ENCODE measurements at regions not wholly inside any gene's neighbourhood (a gene's known extent, or its start where the extent isn't known, plus 50 kb on each side); places are given as distances from the start of the nearest gene placed in this dataset.

DNA sequence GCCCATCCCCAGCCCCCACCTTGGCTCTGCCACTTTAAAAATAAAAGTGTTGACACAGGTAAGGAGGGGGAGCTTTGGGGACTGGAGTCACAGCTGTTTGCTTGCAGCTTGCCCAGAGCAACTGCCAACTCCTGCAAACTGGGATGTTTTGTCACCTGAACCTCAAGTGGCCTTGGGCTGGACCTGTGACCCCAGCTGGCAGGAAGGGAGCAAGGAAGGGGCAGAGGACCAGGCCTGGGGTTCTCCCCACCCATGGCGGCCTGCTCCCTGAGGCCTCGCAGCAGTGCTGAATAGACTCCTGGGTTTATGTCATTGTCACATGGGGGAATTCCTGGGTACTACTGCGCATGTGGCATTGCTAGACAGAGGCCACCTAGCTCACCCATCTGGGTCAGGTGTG lies 246.9 kb upstream of the TLE3 start:
- TF ChIP-seq POLR2AphosphoS5 (IDR thresholded peaks at IDR 0.05; ENCODE audit: low read depth) (no peak), GABPA (IDR thresholded peaks at IDR 0.05; ENCODE audit: low read depth) (no peak)
- TF ChIP-seq, protein P1, sequence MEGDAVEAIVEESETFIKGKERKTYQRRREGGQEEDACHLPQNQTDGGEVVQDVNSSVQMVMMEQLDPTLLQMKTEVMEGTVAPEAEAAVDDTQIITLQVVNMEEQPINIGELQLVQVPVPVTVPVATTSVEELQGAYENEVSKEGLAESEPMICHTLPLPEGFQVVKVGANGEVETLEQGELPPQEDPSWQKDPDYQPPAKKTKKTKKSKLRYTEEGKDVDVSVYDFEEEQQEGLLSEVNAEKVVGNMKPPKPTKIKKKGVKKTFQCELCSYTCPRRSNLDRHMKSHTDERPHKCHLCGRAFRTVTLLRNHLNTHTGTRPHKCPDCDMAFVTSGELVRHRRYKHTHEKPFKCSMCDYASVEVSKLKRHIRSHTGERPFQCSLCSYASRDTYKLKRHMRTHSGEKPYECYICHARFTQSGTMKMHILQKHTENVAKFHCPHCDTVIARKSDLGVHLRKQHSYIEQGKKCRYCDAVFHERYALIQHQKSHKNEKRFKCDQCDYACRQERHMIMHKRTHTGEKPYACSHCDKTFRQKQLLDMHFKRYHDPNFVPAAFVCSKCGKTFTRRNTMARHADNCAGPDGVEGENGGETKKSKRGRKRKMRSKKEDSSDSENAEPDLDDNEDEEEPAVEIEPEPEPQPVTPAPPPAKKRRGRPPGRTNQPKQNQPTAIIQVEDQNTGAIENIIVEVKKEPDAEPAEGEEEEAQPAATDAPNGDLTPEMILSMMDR (IDR thresholded peaks at IDR 0.05; ENCODE audit: insufficient read depth, low read length), result no peak
- TF ChIP-seq, protein P2, sequence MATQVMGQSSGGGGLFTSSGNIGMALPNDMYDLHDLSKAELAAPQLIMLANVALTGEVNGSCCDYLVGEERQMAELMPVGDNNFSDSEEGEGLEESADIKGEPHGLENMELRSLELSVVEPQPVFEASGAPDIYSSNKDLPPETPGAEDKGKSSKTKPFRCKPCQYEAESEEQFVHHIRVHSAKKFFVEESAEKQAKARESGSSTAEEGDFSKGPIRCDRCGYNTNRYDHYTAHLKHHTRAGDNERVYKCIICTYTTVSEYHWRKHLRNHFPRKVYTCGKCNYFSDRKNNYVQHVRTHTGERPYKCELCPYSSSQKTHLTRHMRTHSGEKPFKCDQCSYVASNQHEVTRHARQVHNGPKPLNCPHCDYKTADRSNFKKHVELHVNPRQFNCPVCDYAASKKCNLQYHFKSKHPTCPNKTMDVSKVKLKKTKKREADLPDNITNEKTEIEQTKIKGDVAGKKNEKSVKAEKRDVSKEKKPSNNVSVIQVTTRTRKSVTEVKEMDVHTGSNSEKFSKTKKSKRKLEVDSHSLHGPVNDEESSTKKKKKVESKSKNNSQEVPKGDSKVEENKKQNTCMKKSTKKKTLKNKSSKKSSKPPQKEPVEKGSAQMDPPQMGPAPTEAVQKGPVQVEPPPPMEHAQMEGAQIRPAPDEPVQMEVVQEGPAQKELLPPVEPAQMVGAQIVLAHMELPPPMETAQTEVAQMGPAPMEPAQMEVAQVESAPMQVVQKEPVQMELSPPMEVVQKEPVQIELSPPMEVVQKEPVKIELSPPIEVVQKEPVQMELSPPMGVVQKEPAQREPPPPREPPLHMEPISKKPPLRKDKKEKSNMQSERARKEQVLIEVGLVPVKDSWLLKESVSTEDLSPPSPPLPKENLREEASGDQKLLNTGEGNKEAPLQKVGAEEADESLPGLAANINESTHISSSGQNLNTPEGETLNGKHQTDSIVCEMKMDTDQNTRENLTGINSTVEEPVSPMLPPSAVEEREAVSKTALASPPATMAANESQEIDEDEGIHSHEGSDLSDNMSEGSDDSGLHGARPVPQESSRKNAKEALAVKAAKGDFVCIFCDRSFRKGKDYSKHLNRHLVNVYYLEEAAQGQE (IDR thresholded peaks at IDR 0.05; ENCODE audit: insufficient replicate concordance, low read depth), result no peak
